Skin of body (tissue), 1 donor: ENCODE measurements at regions not wholly inside any gene's neighbourhood (a gene's known extent, or its start where the extent isn't known, plus 50 kb on each side); places are given as distances from the start of the nearest gene placed in this dataset.
"Not testable (repeated sequence)": the region's sequence is repeated elsewhere in the genome, so short reads cannot be mapped to it uniquely, and the experiment has no call there.

ENCODE experiments used
- DNase-seq: peaks from one replicate; lab custom pipeline; 2025; lab: John Stamatoyannopoulos, UW

DNA sequence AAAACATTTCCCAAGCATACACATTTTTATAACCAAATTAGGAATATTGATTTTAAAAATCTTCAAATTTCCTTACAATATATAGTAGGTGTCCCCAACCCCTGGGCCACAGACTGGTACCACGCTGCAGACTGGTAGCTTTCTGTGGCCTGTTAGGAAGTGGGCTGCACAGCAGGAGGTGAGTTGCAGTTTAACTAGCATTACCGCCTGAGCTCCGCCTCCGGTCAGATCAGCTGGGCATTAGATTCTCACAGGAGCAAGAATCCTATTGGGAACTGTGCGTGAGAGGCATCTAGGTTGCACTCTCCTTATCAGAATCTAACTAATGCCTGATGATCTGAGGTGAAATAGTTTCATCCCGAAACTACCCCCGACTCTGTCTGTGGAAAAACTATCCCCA is 62.1 kb downstream of the ZWINT start:
- no peak for DNase-seq

DNA sequence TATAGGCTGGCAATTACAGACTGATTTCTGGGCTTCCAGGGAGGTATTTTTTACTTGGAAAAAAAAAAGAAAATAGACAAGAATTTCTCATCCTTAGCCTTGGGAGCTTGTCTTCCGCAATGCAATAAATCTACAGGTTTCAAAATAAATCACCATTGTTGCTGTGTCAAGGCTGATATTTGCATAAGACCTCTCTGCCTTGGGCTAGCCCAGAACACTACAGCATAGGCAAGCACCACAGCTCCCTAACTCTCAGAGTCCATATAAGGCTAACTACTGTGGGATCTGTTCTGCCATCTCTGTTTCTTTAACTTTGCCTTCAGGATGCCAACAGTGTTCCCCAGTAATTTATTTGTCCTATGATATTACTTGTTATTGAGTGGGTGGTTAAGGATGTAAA is 64.4 kb downstream of the ZWINT start:
- DNase-seq = no peak

DNA sequence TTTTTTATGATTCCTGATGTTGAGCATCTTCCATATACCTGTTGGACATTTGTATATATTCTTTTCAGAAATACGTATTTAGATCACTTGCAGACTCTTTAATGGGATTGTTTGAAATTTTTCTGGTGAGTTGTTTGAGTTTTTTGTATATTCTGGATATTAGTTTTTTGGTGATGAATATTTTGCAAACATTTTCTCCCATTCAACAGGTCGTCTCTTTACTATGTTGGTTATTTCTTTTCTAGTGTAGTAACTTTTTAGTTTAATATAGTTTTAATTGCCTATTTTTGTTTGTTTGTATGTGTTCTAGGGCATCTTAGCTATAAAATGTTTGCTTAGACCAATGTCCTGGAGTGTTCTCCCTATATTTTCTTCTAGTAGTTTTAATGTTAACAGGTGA is 72.7 kb downstream of the ZWINT start:
- DNase-seq = no peak

DNA sequence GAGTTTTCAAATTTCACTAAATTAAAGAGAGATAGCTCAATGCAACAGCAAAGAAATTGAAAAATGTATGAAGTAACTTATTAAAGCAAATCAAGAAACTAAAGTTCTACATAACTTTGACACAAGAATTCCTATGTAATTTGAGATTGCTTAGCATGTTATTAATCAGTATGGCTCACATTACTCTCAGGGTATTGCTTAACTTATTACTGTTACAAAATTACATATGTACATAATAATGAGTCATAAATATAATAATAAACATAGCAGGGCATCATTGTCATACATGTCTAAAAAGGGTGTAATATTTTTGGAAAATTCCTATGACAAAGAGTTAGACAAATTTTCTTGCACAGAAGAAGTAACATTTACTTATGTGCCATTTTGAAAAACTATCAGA is 75.0 kb downstream of the ZWINT start:
- no peak for DNase-seq

DNA sequence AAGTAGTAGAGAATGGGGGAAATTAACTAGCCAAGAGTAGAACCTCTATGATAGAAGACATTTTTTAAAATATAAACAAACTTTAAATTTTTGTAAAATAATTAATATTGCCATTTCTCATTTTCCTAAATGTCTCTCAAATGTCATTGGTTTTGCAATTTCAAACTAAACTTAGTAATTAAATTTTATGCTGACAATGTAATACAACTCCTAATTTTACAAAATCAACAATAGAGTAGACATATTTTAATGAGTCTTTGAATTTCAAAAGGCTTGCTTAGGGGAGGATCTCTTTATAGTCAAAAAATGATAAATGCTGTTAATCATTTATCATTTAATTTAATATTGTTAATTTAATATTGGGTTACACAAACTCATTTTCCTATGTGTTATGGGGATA is 81.8 kb downstream of the ZWINT start:
- DNase-seq = no peak

DNA sequence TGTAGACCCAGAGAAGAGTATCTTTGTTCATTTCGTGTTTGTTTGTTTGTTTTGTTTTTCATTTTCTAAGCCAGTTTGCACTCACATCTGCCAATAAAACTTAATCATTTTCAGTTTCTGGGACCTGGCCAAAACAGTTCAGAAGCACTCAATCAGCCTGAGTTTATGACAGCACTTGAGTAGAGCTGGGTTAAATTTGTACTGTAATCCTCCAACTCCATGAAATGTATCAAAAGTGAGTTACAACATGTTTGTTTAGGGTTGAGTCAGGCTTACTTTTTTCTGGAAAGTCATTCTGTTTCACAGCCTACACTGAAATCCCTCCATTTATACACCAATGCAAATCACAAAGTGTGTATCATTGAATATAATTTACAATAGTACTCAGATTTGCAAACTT is 91.9 kb downstream of the ZWINT start:
- DNase-seq = no peak

DNA sequence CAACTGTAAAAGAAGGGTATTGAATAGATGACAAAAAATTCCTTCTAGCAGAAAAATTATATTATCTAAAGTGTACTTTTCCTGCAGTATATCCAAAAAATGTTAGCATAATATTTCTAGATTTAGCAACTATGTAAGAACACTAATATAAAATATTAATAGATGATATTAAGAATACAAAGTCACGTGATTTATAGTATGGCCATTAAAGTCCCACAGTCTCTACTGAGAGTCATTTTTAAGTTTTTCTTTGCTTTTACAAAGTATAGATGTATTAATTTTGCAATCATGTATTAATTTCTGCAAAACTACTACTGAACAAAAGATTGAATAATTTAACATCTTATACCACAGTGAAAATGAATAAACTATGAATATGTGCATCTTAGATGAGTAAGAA is 94.9 kb downstream of the ZWINT start:
- no peak for DNase-seq

DNA sequence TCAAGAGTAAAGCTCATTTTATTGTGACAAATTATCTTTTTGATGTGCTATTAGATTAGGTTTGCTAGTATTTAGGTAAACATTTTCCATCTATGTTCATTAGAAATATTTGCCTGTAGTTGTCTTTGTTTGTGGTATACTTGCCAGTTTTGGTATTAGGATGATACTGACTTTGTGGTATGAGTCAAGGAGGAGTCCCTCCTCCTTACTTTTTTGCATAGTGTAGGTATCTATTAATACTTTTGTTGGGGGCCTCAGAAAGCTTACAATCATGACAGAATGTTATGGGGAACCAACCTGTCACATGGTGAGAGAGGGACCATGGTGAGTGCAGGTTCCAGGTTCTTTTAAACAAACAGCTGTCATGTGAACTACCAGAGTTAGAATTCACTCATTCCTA is 102.1 kb downstream of the ZWINT start:
- no peak for DNase-seq

DNA sequence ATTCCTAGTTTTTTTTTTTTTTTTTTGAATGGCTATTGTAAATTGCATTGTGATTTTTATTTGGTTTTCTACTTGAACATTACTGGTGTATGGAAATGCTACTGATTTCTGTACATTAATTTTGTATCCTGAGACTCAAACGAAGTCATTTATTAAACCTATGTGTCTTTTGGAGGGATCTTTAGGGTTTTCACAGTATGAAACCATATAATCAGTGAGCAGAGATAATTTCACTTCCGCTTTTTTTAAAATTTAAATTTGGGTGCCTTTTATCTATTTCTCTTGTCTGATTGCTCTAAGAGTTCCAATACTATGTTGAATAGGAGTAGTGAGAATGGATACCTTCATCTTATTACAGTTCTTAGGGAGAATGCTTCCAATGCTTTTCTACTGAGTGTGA is 102.7 kb downstream of the ZWINT start:
- no peak for DNase-seq

DNA sequence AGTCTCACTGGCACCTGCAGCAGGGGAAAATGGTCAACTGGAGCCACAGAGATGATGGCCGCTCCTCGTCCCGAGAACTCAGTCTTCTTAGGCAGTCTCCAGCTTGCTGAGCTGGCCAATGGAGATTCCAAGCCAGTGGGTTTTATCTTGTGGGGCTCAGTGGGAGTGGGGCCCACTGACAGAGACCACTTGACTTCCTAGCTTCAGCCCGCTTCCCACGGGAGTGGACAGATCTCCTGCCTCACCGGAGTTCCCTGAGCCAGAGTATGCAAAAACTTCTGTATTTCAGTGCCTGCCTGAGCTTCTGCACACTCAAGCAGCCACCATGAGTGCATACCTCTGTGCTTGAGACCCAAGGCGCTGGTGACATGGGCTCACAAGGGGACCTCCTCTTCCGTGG is 105.8 kb downstream of the ZWINT start:
- DNase-seq = no peak

DNA sequence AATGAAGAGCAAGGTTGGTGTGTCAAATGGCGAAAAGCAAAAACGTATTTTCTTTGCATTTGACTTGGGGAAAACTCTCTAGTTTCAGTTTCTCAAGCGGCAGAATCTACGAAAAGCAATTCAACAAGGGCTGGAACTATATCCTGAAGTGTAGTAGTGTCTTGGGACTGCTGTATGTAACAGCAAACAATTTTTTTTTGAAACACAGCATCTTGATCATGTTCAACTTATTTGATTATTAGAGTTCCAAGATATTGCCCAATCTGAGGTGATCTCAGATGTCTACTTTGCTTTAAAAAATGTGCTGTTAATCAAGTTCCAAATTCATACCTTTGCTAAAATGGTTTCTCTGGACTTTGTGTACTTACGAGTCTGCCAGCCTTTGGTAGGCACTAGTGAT is 120.6 kb downstream of the ZWINT start:
- no peak for DNase-seq

DNA sequence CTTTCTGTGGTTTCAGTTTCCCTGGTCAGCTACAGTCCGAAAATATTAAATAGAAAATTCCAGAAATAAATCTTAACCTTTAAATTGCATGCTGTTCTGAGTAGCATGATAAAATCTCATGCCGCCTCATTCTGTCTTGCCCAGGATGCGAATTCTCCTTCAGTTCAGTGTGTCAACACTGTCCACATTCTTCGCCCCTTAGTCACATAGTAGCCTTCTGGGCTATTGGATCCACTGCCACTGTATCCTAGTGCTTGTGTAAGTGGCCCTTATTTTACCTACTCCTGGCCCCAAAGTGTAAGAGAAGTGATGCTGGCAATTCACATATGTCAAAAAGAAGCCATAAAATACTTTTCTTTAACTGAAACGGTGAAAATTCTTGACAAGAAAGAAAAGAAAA is 129.6 kb downstream of the ZWINT start:
- no peak for DNase-seq

DNA sequence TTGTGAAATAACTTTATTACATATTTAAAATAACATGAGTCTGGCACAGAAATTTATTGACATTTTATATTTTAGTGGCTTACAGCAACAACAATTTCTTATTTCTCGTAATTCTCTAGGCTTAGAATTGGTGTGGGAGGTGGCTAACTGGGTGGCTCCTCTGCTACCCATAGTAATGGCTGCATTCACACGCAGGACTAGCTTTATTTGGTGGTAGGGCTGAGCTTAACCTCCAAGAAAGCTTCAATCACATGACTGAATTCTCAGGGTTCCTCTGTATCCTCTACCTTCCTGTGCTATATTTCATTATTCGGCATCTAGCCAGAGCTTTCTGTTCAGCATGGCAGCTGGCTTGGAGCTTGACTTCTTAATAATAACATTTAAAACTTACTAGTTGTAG is 138.8 kb downstream of the ZWINT start:
- DNase-seq = no peak

DNA sequence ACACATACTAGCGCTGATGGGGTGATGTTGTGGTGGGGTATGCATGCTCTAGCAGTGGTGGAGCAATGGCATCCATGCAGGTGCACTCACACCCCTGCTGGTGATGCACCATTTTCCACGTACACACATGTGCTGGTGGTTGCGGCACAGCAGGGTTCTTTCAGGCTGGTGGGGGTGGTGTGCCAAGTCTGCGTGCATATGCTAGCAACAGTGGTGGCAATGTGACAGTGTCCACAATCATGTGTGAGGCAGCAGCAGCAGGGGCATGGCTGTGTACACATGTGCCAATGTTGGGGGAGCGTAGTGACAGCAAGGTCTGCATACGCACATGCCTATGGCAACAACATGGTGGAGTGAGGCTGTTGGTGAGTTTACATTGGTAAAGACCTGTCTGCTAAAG is 148.1 kb downstream of the ZWINT start:
- no peak for DNase-seq

DNA sequence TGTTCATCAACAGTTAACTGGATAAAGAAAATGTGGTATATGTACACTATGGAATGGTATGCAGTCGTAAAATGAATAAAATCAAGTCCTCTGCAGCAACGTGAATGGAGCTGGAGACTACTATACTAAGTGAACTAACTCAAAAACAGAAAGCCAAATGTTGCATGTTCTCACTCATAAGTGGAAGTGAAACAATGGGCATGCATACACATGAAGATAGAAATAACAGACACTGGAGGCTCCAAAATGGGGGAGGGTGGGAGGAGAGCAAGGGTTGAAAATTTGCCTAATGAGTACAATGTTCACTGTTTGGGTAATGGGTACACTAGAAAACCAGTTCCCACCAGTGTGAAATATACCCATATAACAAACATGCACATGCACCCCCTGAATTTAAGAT is 179.5 kb downstream of the ZWINT start:
- no peak for DNase-seq

DNA sequence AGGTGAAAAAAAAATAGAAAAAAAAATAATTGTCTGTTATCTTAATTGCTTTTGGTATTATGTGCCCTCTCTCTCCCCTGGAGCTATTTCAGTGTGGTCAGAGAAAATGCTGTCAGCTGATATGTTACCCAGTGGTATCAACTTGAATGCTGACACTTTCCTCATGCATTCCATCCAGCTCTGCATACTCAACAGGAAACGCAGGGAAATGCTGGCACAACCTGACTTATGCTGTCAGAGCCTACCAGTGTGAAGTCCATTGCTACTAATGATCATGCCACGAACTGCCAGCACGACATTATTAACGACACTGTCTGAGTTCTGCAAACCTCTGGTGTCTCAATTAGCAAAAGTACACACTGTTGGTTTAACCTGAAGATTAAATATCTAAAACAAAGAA is 182.8 kb downstream of the ZWINT start:
- DNase-seq = no peak

DNA sequence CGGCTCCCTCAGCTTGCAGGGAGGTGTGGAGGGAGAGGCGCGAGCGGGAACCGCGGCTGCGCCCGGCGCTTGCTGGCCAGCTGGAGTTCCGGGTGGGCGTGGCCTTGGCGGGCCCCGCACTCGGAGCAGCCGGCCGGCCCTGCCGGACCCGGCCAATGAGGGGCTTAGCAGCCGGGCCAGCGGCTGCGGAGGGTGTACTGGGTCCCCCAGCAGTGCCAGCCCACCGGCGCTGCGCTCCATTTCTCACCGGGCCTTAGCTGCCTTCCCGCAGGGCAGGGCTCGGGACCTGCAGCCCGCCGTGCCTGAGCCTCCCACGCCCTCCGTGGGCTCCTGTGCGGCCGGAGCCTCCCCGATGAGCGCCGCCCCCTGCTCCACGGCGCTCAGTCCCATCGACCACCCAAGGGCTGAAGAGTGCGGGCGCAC is 206.0 kb downstream of the ZWINT start:
- not testable (repeated sequence) for DNase-seq

DNA sequence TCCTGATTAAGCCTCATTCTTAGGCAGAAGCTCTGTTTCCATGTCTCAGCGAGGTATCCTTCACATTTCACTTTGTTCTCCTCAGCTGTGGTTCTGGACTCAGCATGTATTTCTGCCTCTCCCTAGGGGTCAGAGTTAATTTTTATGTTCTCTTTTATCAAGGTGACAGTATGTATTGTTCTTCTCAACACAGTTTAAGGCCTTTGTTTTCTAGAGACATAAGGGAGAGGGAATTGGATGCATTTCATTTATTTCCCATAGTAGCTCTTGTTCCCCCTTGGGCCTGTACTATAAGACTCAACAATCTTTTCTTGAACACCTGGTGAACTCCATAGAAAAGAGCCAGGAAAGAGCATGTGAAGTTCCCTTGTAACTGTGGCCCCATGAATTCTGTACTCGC is 214.3 kb downstream of the ZWINT start:
- DNase-seq = no peak

DNA sequence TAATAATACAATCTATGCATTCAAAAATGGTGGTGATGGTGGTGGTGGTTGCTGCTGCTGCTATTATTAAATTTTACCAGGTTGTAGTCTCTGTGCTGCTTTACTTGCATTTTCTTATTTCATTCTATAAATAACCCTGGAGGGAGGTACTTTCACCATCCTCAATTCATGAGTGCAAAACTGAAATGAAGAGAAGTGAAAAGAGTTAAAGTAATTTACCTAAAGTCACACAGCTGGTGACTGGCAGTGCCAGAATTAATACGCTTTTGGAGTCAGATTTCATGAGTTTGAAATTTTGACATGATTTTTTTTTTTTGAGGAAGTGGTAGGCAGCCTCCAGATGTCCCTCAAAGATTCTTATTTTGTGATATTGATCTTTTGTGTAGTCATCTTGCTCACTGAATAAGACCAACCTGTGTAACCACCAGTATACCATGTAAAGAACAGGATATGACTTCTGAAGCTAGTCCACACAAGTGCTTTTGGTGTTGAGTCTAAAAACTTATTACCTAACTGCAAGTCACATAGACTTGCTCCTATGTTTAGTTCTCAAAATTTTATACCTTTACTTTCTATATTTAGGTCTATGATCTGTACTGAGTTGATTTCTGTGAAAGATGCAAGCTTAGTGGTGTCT is 218.8 kb downstream of the ZWINT start:
- DNase-seq = no peak

DNA sequence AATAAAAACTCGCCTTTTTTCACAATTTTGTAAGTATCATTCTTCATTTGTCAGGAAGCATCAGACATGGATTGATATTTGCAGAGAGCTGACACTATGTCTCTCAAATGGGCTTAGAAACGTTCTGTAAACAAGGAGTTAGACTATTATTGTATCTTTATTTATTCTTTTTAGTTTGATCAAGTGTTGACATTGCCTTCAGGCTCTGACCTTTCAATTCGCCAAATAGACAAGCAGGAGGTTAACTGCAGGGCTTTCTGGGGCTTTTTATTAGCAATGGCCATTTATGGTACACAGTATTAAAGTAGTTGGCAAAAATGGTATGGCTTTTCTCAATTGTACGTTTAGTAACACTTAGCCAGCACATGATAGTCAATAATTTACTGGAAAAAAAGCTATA is 221.7 kb downstream of the ZWINT start:
- DNase-seq = no peak

DNA sequence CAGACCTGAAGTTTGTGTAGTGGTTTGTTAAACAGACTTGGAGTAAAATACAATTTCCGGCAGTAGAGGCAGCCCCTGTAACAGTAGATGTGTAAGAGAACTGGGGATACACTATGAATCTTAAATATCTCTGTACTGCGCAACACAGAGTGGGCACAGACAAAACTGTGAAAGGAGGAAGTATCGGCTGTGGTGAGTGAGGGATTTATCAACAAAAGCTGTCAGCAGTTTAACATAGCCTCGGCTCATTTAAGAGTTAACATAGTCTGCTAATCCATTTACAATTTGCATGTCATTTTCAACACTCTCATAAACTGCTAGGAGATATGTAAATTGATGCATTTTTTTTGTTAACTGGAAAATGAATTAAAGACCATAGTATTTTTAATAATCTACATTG is 225.2 kb downstream of the ZWINT start:
- DNase-seq = no peak

DNA sequence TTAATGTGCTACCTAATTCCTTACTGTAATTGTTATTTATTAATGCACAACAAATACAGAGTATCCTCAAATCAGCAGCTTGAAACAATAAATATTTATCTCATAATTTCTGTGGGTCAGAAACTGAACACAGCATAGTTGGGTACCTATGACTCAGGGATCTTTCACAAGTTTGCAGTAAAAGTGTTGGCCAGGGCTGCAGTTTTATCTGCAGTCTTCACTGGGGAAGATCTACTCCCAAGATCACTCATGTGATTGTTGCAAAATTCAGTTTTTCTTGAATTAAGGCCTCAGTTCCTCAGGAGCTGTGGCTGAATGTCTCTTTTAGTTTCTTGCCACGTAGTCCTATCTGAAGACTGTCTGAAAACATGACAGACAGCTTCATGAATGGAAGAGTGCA is 237.8 kb downstream of the ZWINT start:
- DNase-seq = no peak

DNA sequence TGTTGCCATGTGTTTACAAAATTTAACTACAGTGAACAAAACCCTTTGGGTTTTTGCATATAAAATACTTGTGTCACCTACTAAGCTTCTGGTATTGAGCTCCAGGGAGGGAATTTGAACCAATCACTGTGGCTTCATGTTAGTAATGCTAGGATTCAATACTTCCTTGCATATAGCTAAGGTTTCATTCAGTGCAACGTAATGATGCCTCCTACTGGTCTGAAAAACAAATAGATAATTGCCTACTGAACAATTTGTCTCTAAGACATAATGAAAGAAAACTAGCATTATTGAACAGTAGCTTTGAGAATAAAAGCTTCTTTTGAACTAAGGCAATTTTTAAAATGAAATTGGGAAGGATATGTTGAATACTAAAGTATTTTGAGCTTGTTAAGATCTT is 244.4 kb downstream of the ZWINT start:
- no peak for DNase-seq

DNA sequence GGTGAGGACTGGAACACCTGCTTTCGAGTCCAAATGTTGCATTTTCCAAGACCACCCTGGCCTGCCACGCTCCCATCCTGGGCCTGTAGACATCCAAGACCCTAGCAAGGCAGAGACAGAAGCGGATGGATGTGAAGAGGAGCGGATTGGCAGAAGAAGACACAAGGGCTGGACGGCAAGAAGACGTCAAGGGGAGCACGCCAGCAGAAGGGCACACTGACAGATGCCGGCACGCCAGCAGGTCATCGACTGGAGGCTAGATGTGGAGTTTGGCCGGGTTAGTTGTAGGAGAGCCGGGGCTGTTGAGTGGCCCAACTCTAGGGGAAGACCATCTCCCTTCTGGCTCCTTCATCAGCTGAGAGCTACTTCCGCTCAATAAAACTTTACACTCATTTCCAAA is 251.6 kb downstream of the ZWINT start:
- DNase-seq = no peak
